ENCODE measurements at regions not wholly inside any gene's neighbourhood (a gene's known extent, or its start where the extent isn't known, plus 50 kb on each side); places are given as distances from the start of the nearest gene placed in this dataset.

DNA sequence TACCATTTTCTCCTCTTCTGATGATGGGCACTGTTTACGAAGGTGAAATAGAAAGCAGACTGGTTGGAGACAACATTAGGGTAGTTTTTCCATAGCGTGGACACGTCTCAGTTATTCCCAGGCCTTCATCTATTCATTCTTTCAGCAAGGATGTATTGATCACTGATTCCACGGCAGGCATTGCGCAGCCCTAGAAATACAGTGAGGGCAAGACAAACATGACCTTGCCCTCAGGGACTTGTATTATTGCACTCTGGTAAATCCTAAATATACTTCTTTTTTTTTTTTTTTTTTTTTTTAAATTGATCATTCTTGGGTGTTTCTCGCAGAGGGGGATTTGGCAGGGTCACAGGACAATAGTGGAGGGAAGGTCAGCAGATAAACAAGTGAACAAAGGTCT, 167.3 kb upstream of the SPRED2 start:
- no peaks in the 10 kb centered on the region for H3K36me3 Mint-ChIP-seq (ENCODE audit: low read depth, unreplicated experiment)
- peaks cover 2% of the 10 kb centered on the region for H3K27me3 Mint-ChIP-seq (ENCODE audit: low read depth, unreplicated experiment)
- no peaks in the 10 kb centered on the region for H3K79me2 ChIP-seq (ENCODE audit: insufficient read depth, low read length)
- H3K36me3 ChIP-seq (ENCODE audit: insufficient read depth, low read length): no peaks in the 10 kb centered on the region
- TF ChIP-seq EZH2 (IDR thresholded peaks at IDR 0.05; ENCODE audit: insufficient read depth, low read length): no peak
- TF ChIP-seq, protein P1, sequence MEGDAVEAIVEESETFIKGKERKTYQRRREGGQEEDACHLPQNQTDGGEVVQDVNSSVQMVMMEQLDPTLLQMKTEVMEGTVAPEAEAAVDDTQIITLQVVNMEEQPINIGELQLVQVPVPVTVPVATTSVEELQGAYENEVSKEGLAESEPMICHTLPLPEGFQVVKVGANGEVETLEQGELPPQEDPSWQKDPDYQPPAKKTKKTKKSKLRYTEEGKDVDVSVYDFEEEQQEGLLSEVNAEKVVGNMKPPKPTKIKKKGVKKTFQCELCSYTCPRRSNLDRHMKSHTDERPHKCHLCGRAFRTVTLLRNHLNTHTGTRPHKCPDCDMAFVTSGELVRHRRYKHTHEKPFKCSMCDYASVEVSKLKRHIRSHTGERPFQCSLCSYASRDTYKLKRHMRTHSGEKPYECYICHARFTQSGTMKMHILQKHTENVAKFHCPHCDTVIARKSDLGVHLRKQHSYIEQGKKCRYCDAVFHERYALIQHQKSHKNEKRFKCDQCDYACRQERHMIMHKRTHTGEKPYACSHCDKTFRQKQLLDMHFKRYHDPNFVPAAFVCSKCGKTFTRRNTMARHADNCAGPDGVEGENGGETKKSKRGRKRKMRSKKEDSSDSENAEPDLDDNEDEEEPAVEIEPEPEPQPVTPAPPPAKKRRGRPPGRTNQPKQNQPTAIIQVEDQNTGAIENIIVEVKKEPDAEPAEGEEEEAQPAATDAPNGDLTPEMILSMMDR (IDR thresholded peaks at IDR 0.05; ENCODE audit: insufficient read depth, low read depth, low read length): no peak
- H3K4me2 ChIP-seq (ENCODE audit: low read length): no peak overlapping the region
- H3K9me3 Mint-ChIP-seq (ENCODE audit: unreplicated experiment): peaks cover 2% of the 10 kb centered on the region
- H3K9me3 ChIP-seq (ENCODE audit: insufficient read depth, low read depth, low read length): no peaks in the 10 kb centered on the region
- no peak overlapping the region for H3K27ac Mint-ChIP-seq (ENCODE audit: unreplicated experiment)
- H3K4me1 Mint-ChIP-seq (ENCODE audit: low read depth, unreplicated experiment): peaks cover 8% of the 10 kb centered on the region
- no peak overlapping the region for H3K4me3 ChIP-seq (ENCODE audit: insufficient read depth, low read depth, low read length)
- no peaks in the 10 kb centered on the region for H3K27me3 ChIP-seq (ENCODE audit: insufficient read depth, low read length)
- no peak overlapping the region for H2AFZ ChIP-seq (ENCODE audit: low read depth, low read length)
- no peaks in the 10 kb centered on the region for H4K20me1 ChIP-seq (ENCODE audit: insufficient read depth, low read length)
- FAIRE-seq: no peak
- no peak overlapping the region for H3K9ac ChIP-seq (ENCODE audit: low read length)
- no peak overlapping the region for H3K4me3 Mint-ChIP-seq (ENCODE audit: unreplicated experiment)
- DNase-seq (ENCODE audit: low read depth): no peak
- no peaks in the 10 kb centered on the region for H3K4me1 ChIP-seq (ENCODE audit: insufficient read depth, low read length)
- H3K27ac ChIP-seq (ENCODE audit: low read depth, low read length): no peak overlapping the region

DNA sequence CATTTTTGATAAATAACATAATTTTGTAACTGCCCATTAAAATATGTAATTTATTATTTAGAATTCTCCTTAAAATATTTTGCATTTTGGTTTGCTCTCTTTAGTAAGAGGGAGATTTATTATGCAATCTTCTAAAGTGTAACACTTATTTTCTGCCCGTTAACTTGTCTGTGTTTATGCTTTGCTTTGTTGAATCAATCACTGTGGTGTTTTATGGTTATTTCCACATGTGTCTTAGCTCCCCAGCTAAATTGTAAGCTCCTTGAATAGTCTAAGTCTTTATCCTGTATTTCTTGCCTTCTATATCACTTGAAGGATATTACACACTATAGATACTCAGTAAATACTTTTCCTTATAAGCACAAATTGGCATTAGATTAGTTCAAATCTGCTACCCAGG, 166.6 kb upstream of the SPRED2 start:
- no peaks in the 10 kb centered on the region for H3K9me3 ChIP-seq (ENCODE audit: insufficient read depth, low read depth, low read length)
- TF ChIP-seq, protein P1 (IDR thresholded peaks at IDR 0.05; ENCODE audit: insufficient read depth, low read depth, low read length): no peak
- no peak for TF ChIP-seq EZH2 (IDR thresholded peaks at IDR 0.05; ENCODE audit: insufficient read depth, low read length)
- no peak overlapping the region for H3K4me3 ChIP-seq (ENCODE audit: insufficient read depth, low read depth, low read length)
- no peak overlapping the region for H3K27ac Mint-ChIP-seq (ENCODE audit: unreplicated experiment)
- FAIRE-seq (no peak), DNase-seq (ENCODE audit: low read depth) (no peak)
- no peaks in the 10 kb centered on the region for H3K36me3 ChIP-seq (ENCODE audit: insufficient read depth, low read length)
- H3K27ac ChIP-seq (ENCODE audit: low read depth, low read length): no peak overlapping the region
- H4K20me1 ChIP-seq (ENCODE audit: insufficient read depth, low read length): no peaks in the 10 kb centered on the region
- peaks cover 2% of the 10 kb centered on the region for H3K27me3 Mint-ChIP-seq (ENCODE audit: low read depth, unreplicated experiment)
- H3K79me2 ChIP-seq (ENCODE audit: insufficient read depth, low read length): no peaks in the 10 kb centered on the region
- H3K9me3 Mint-ChIP-seq (ENCODE audit: unreplicated experiment): peaks cover 2% of the 10 kb centered on the region
- no peaks in the 10 kb centered on the region for H3K27me3 ChIP-seq (ENCODE audit: insufficient read depth, low read length)
- no peaks in the 10 kb centered on the region for H3K4me1 ChIP-seq (ENCODE audit: insufficient read depth, low read length)
- no peaks in the 10 kb centered on the region for H3K36me3 Mint-ChIP-seq (ENCODE audit: low read depth, unreplicated experiment)
- no peak overlapping the region for H3K4me3 Mint-ChIP-seq (ENCODE audit: unreplicated experiment)
- H2AFZ ChIP-seq (ENCODE audit: low read depth, low read length): no peak overlapping the region
- no peak overlapping the region for H3K4me2 ChIP-seq (ENCODE audit: low read length)
- H3K4me1 Mint-ChIP-seq (ENCODE audit: low read depth, unreplicated experiment): peaks cover 1% of the 10 kb centered on the region
- H3K9ac ChIP-seq (ENCODE audit: low read length): no peak overlapping the region

DNA sequence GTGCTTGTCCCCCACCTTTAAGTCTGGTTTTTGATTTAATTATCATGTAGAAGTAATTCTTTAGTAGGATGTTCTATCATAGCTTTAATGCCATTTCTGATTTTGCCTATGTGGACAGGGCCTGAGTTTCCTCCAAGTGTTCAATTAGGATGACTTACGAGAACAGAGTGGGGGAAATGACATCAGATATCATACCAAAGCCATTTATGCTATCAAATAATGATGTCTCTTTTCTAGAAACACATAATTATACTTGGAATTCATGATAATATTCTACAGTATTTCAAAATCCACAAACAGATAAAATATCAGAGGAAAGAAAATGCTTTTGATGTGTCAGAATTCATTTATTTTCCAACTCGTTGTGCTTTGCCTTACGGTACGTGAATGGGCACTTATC, 165.9 kb upstream of the SPRED2 start:
- Histone ChIP-seq H2AFZ (ENCODE audit: low read depth, low read length) (no peak overlapping the region), H3K4me3 (ENCODE audit: insufficient read depth, low read depth, low read length) (no peak overlapping the region), H3K4me2 (ENCODE audit: low read length) (no peak overlapping the region), H3K4me1 (ENCODE audit: insufficient read depth, low read length) (no peaks in the 10 kb centered on the region), H3K27me3 (ENCODE audit: insufficient read depth, low read length) (no peaks in the 10 kb centered on the region), H4K20me1 (ENCODE audit: insufficient read depth, low read length) (no peaks in the 10 kb centered on the region), H3K27ac (ENCODE audit: low read depth, low read length) (no peak overlapping the region), H3K36me3 (ENCODE audit: insufficient read depth, low read length) (no peaks in the 10 kb centered on the region), H3K9ac (ENCODE audit: low read length) (no peak overlapping the region), H3K79me2 (ENCODE audit: insufficient read depth, low read length) (no peaks in the 10 kb centered on the region), H3K9me3 (ENCODE audit: insufficient read depth, low read depth, low read length) (no peaks in the 10 kb centered on the region)
- DNase-seq (ENCODE audit: low read depth): no peak
- Mint-ChIP-seq H3K4me1 (ENCODE audit: low read depth, unreplicated experiment) (no peaks in the 10 kb centered on the region), H3K36me3 (ENCODE audit: low read depth, unreplicated experiment) (no peaks in the 10 kb centered on the region), H3K9me3 (ENCODE audit: unreplicated experiment) (peaks cover 2% of the 10 kb centered on the region), H3K27ac (ENCODE audit: unreplicated experiment) (no peak overlapping the region), H3K27me3 (ENCODE audit: low read depth, unreplicated experiment) (peaks cover 2% of the 10 kb centered on the region), H3K4me3 (ENCODE audit: unreplicated experiment) (no peak overlapping the region)
- no peak for FAIRE-seq
- TF ChIP-seq, protein P1 (IDR thresholded peaks at IDR 0.05; ENCODE audit: insufficient read depth, low read depth, low read length): no peak
- no peak for TF ChIP-seq EZH2 (IDR thresholded peaks at IDR 0.05; ENCODE audit: insufficient read depth, low read length)
